NCI-H2081 (cell line): ENCODE measurements at regions not wholly inside any gene's neighbourhood (a gene's known extent, or its start where the extent isn't known, plus 50 kb on each side); places are given as distances from the start of the nearest gene placed in this dataset.

Source experiments
- DNase-seq, 2 experiments: peaks; one replicate each; lab custom pipeline; 2025; lab: John Stamatoyannopoulos, UW

DNA sequence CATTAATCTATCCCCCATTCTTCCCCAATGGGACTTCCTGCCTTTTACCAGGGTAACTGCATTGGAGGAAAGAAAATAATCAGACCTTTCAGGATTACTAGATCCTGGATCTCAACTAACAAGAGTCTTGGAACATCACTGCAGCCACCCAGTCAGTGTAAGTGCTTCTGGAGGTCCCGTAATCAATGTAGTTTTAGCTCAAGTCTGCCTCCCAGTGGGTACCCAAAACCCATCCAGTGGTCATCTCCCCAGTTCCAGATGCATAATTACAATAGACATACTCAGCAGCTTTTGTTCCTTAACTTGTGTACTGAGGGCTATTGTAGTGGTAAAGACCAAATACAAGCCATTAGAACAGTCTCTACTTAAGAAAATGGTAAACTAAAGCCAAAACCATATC lies 319.1 kb downstream of the GPATCH2 start:
- DNase-seq: peak in 1 of 2 experiments; percentile 23

- no peak for DNase-seq
Observed at GRCh38 chr1:217311269-217311668, 319.6 kb downstream of the GPATCH2 start.

- no peak for DNase-seq
Observed at GRCh38 chr1:217281332-217281731, 349.6 kb downstream of the GPATCH2 start.

- DNase-seq: no peak
Observed at GRCh38 chr1:217275655-217276398, 355.1 kb downstream of the GPATCH2 start.

DNA sequence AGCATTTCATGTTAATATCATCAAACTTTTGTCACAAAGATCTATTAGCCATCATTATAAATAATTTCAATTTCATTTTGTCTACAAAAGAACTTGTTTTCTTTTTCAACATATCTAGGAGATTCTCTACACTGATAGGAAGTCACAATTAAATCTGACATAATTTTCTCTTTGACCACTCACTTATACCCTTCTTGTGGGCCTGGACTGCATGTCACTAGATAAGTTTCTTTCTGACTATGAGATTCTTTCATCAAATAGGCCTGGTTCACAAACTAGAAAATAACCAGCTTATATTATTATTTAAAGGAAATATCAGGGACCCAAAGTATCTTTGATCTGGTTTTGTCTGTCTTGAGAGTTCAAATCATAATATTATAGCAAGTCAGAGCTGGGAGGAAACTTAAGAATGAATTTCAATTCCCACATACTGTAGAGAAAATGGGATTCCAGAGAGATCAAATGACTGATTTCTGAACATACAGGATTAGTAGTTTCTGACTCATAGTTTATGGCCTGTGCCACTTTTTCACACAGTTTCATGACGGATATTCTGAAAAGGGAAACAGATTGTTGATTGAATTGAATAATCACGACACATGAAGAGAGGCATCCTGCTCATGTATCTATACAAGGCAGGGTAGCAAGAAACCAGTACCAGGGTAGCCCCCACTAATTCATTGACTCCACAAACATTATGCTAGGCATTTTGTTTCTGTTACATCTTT lies 355.8 kb downstream of the GPATCH2 start:
- DNase-seq: no peak

- DNase-seq: no peak
Observed at GRCh38 chr1:217274416-217274815, 356.5 kb downstream of the GPATCH2 start.

GRCh38 chr1:217273866-217274265 lies 357.0 kb downstream of the GPATCH2 start:
- DNase-seq: no peak

DNA sequence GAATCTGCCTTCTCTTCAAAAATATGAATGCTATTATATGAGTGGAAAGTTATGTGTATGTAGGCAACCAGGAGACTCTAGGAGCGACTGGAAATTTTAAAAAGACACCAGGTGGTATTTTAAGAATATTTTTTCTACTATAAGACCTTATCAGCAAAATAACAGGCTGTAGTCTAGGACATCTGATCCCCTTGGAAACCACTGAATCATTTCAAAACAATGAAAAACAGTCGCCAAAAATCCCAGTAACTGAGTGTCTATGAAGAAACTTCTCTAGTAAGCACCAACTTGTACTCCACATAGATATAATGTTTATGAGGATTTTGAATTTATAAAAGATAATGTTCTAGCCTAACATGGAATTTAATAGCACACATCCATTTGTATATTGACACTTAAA lies 358.5 kb downstream of the GPATCH2 start:
- DNase-seq: no peak

DNA sequence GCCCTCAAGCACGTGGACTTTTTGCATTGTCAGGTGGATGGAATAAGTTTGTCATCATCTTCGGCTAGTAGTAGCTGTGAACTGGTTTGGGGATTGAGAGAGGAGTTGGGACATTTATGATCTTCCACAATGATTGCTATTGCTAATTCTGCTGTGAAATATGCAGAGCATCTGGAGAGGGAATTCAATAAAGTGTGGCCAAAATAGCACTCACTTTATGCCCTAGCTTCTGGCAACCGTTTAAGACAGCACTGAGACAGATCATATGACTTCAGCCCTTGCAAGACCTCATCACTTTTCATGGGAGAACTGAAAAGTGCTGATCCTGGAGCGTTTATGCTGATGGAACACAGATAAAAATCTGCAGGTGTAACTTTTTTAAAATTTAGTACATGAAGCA lies 360.8 kb downstream of the GPATCH2 start:
- no peak for DNase-seq

DNA sequence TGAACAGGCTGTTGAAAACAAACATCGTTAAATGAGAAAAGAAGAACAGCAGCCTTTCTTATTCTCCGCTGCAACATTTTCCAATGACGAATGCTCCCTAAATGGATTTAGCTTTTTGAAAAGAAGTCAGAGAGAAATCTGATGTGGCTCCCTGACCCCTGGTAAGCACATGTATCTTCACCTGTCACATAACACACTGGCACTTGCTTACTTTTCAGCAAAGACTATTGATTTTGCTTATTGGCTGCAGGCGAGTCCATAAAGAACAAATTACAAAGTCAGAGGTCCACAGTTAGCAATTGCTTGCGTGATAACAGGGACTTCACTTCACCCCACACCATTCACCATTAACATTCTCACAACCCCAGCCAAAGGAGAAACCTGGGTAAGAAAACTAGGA lies 362.8 kb downstream of the GPATCH2 start:
- peak in 1 of 2 experiments; percentile 52 for DNase-seq

DNA sequence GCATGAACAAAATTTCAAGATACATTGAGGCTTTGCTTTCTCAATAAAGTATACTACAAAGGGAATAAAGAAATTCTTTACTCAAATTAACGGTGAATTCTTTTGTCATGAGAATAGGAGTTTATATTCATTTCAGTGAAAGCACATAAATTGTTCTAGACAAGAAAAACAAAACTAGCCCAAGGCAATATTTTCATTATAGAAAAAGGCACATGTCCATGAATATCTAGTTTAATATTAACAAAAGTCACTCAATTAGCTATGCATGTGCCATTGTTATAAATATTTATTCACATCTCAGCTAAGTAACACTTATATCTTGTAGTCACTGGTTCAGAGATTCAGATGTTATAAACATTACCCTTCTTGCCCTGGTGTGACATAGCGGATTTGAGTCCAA lies 369.3 kb downstream of the GPATCH2 start:
- no peak for DNase-seq

DNA sequence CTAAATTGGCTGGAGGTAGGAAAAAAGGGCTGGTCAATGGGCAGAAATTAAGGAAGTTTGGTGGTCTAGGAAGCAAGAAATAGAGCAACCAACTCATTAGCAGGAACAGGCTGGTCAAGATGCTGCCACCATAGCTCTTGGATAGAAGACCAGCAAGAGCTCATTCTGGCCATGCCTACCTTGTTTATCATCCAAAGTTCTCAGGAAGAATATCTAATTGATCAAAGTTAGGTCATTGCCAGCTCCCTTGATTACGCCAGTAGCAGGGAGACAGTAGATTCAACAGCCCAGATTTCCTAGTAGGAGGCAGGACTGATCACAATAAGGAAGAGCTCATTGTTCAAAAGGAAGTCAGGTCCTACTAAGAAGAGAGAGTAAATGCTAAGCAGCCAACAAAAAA lies 370.2 kb downstream of the GPATCH2 start:
- DNase-seq: no peak

GRCh38 chr1:217253985-217254384 lies 376.9 kb downstream of the GPATCH2 start:
- no peak for DNase-seq

- no peak for DNase-seq
Observed at GRCh38 chr1:217253351-217253750, 377.5 kb downstream of the GPATCH2 start.

DNA sequence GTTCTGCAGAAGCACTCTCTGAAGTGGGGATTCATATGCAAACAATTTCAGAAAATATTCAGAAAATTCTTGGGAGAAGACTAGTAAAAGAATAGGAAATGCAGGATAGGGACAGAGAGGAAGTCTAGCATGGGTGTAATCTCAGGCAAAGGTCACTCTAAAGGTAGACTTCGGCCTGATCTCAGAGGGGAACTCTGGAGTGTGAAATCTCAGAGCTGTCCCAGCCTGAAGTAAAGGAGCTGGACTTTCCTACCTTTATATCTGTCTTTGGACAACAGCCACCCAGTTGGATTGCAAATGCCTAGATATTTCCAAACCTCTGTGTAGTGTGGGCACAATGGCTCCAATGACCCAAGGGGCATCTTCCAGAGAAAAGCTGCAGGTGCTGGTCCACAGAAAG lies 379.8 kb downstream of the GPATCH2 start:
- DNase-seq: no peak

GRCh38 chr1:217249857-217250256 lies 381.0 kb downstream of the GPATCH2 start:
- no peak for DNase-seq

DNA sequence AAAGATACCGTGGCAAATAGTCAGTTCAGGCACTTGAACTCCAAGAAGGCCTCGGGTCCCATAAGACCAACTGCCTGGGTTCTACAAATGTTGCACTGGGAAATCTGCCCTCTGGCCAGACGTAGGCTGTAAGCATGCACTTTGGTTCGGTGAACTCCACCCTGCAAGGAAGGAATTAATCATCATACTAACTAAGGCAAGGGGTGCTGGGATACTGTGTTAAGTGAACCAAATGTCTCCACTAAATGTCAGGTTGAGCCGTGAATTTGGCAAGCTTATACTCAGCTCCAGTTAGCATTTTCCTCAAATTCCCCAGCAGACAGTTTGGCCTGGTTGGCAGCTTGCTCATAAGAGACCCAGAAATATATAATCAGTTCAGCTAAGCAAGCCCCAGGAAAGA lies 385.9 kb downstream of the GPATCH2 start:
- no peak for DNase-seq

GRCh38 chr1:217240656-217241055 lies 390.2 kb downstream of the GPATCH2 start:
- DNase-seq: no peak

- no peak for DNase-seq
Observed at GRCh38 chr1:217238945-217239344, 391.9 kb downstream of the GPATCH2 start.

GRCh38 chr1:217230412-217230811 lies 400.5 kb downstream of the GPATCH2 start:
- DNase-seq: no peak

DNA sequence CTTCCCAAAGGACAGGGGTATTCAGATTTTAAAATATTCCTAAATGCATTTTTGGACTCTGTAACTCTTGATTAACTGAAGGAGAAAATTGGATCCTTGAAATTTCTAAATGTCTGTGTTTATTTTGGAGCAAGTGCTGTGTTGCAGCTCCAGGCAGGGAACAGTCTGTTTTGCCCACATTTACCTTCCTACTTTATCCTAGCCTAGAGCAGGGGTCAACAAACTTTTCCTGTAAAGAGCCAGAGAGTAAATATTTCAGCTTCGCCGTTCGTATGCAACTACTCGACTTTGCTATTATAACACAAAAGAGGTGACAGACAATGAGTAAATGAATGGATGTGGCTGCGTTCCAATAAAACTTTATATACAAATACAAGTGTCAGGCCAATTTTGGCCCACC lies 402.2 kb downstream of the GPATCH2 start:
- DNase-seq: no peak

DNA sequence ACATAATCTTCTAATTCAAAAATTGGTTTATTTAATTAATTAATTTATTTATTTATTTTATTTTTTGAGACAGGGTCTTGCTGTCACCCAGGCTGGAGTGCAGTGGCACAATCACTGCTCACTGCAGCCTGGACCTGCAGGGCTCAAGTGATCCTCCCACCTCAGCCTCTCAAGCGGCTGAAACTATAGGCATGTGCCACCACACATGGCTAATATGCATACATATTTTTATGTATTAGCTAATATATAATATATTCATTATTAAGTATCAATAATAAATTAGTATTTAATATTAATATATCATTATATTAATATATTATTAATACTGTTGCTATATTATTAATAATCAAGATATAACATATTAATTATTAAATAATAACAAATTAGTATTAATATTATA lies 406.7 kb downstream of the GPATCH2 start:
- no peak for DNase-seq

- no peak for DNase-seq
Observed at GRCh38 chr1:217214551-217214950, 416.3 kb downstream of the GPATCH2 start.

DNA sequence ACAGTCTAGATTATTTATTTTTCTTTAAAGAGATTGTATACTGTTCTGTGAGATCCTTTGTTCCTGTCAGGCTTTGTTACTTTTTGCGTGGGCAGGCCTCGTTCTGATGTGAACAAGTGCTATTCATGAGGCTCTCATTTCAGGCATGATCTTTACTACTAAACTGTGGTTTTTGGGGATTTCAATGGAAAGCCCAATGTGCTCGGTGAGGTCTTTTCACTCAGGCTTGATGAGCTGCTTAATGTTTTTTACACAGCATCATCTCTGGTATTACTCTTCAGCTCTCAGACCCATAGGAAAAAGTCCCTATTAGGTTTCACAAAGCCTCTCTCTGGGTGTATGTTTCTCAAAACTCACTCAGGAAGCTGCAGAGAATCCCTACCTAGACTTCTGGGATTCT lies 419.4 kb downstream of the GPATCH2 start:
- no peak for DNase-seq
